RPMI7951 (cell line): ENCODE measurements at regions not wholly inside any gene's neighbourhood (a gene's known extent, or its start where the extent isn't known, plus 50 kb on each side); places are given as distances from the start of the nearest gene placed in this dataset.
A peak's percentile ranks its signal among the peaks of the same experiment; 100 is the strongest.

Source experiments
- DNase-seq: peaks from one replicate; pipeline ENCODE4 v3.0.0-alpha.2; 2012; ENCODE audit warnings: low read depth

GRCh38 chr2:217204358-217204757 lies 344.5 kb upstream of the TNP1 start:
- peak; percentile 66 for DNase-seq

GRCh38 chr2:217203086-217203485 lies 343.2 kb upstream of the TNP1 start:
- no peak for DNase-seq

GRCh38 chr2:217199255-217199630 lies 339.4 kb upstream of the TNP1 start:
- DNase-seq: no peak

- no peak for DNase-seq
Observed at GRCh38 chr2:217195658-217196446, 336.0 kb upstream of the TNP1 start.

GRCh38 chr2:217195016-217195415 lies 335.2 kb upstream of the TNP1 start:
- DNase-seq: no peak

DNA sequence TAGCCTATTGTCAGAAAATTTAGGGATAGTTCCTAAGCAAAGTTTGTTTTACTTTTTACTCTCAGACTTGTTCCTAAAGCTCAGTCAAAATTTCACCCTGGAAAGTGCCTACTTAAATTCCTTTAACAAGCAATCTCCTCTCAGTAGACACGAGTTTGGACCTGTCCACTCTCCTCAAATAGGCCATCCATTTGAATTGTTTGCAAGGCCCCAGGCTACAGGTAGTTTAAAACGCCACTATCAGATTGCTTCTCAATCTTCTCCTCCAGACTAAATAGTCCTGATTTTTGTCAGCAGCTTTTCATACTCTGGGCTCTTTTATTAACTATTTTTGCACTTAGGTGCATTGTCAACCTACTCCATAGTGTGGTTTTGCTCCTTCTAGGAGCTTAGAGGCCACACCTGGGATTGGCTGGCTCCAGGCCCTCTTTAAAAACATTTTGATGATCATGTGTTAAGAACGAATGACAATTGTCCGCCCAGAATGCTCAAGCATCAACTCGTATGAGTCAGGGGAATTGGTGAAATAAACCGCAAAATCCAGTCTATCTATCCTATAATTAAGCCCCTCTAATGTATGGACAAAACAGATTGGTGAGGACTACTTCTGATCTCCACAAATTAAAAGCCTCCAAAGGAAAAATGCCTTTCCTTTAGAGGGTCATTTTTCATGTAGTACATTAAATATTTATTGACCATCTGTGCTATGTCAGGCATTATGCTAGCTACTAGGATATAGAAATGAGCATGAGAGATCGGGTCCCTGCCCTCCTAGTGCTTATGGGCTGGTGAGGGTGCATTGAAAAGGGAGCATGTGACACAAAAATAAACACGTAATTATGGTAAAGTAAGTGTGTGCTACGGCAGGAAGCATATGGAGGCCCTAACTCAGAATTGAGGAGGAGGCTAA lies 333.8 kb upstream of the TNP1 start:
- no peak for DNase-seq

DNA sequence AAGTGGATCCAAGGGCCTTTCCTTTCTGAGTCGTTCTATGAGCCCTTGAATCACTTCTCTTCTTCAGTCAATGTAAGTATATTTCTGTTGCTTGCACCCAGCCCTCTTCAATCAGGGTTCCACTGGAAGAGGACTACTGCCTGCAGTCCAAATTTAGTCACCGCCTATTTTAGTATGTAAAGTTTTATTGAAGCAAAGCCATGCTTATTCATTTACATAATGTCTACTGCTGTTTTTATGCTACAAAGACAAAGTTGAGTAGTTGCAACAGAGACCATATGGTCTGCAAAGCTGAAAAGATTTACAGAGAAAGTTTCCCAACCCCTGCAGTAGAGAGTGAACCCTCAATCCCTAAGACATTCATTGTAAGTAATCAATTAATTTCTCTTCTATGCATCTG lies 332.5 kb upstream of the TNP1 start:
- no peak for DNase-seq

DNA sequence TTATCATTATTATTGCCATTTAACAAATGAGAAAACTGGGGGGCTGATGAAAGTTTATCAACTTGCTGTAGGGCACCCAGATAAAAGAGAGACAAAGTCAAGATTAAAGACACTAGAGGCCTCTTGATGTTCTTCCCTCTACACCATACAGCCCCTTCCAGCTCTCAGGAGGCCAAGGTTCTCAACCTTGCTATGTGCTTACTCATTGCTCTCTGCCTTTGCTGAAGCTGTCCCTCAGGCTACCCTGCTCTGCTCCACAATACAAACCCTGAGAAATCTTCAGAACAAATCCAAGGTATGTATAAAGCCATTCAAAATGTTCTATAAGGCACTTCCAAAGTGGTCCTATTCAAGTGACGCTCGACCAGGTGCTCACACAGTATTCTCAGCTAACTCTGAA lies 329.9 kb upstream of the TNP1 start:
- DNase-seq: no peak

GRCh38 chr2:217189131-217189530 lies 329.3 kb upstream of the TNP1 start:
- no peak for DNase-seq

- no peak for DNase-seq
Observed at GRCh38 chr2:217186668-217187159, 326.9 kb upstream of the TNP1 start.

DNA sequence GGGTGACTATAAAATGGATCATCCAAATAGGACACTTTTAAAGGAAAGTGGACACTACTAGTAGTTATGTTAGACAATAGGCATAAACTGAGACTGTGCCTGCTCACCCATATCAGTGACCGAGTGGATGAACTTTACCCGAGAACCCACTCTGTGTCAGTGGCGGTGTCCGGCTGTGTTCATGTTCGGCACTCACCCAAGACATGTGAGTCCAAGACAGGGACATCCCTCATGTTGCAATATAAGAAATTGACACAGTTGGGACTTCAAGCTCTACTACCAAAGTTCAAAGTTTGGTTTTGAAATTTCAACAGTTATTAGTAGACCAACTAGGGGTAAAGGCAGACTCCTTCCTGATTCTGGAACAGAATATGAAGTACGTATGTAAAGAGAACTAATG lies 326.3 kb upstream of the TNP1 start:
- DNase-seq: no peak

DNA sequence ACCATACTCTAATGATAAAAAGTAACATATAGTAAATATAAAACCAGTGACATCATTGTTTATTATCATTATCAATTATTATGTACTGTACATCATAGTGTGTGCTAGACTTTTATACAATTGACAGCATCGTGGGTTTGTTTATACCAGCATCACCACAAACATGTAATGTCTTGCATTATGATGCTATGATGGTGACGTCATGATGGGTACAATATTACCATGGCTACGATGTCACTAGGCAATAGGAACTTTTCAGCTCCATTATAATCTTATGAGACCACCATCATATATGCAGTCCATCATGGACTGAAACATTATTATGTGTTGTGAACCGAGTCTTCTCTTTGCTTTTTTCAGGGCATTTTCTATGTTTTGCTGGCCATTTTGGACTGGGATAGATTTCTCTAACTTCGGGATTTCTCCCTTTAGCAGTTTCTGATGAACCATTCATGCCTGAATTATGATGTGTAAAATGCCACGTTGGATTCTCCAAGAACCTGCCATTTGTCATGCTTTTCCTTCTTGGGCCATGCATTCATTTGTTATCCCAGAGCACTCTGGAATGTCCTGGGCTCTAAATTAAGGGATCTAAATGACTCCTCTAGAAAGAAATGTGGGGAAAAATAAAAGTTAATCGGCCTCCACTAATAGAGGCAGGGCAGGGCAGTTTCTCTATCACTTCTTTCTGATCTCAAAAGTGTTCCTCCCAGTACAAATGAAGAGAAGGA lies 325.6 kb upstream of the TNP1 start:
- DNase-seq: no peak

- DNase-seq: no peak
Observed at GRCh38 chr2:217184242-217184641, 324.4 kb upstream of the TNP1 start.

DNA sequence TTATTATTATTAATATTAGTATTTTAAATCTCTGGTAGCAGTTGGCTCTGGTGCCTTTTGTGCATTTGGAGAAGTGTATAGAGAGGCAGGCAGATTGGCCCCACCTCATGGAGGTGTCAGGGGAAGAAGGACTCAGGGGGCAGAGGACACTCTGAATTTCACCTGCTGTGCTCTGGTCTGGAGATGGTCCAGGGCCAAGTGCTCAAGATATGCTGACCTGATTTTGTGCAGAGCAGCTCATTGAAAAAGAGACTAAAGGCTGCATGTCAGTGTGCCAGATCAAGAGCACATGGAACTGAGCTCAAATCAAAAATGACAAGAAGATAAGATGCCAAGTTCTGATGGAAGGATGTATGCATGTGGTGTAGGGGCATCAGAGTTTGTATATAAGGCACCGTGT lies 323.6 kb upstream of the TNP1 start:
- no peak for DNase-seq

GRCh38 chr2:217182926-217183325 lies 323.1 kb upstream of the TNP1 start:
- no peak for DNase-seq

GRCh38 chr2:217181512-217181911 lies 321.6 kb upstream of the TNP1 start:
- DNase-seq: no peak

DNA sequence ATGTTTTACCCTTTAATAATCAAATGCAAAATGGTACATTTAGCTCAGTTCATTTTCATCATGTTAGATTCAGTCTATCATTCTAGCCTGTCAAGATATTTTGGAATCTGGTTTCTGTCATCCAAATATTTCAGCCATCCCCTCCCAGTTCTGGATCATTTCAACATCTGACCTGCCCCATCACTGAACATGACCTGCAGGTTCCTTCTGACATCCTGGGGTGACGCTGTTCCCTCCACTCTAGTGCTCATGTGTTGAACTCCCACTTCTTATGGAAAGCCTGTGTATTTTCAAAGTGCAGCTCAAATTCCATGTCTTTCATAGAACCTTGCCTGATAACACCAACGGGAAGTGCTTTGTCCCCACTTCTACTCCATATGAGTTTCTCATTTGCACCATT lies 320.0 kb upstream of the TNP1 start:
- no peak for DNase-seq

DNA sequence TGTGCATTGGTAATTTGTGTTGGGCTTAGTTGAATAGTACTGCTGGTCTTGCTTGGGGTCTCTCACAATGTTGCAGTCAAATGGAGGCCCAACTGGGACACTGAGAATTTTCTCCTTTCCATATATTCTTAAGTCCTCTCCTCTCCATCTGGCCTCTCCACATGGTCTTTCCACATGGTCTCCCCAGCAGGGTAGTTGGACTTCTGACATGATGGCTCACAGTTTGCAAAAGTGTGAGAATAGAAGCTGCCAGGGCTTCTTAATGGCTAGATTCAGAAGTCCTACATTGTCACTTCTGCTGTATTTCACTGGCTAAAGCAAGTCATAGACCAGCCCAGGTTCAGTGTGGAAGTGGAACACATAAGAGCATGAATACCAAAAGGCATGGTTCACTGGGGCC lies 318.5 kb upstream of the TNP1 start:
- no peak for DNase-seq

- DNase-seq: no peak
Observed at GRCh38 chr2:217177720-217178119, 317.9 kb upstream of the TNP1 start.

GRCh38 chr2:217171874-217172273 lies 312.0 kb upstream of the TNP1 start:
- no peak for DNase-seq

DNA sequence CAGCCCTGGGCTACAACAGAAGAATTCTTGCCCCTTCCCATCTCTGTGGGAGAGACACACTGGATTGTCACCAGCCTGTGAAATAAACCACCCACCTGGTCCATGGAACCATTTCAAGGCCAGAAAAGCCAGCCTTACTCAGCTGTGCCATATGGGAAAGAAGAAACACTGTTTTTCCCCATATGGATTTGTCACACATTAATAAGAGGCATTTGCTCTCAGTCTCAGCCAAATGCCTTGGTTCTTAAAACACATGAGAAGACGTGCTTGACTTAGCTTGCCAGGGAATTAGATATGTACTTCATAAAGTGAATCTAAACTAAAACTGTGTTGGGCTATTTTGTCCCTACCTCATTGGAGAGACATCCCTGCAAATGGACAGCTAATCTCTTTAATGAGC lies 308.6 kb upstream of the TNP1 start:
- no peak for DNase-seq

DNA sequence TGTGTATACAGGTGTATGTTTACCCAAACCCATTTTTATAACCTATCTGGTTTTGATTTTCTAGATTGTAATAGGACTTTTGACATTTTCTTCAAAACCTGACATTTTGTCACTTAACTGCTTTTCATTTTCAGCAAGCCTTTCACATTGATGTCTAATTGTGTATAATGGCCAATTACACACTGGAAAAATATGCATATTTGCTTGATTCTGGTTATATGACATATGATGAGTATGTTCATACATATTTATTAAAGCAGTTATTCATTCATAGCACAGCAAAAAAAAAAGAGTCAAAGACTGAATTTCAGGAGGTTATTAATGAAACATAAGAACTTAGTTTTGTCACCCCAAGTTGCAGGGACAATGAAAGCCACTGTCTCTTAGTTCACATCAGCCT lies 307.7 kb upstream of the TNP1 start:
- DNase-seq: peak; percentile 18
